Fibroblast of lung (primary cell): ENCODE measurements at regions not wholly inside any gene's neighbourhood (a gene's known extent, or its start where the extent isn't known, plus 50 kb on each side); places are given as distances from the start of the nearest gene placed in this dataset.

Source experiments
- DNase-seq, 2 donors: peaks; one replicate each; pipeline versions ENCODE4 v3.0.0 to v3.0.0-alpha.2; 2010; ENCODE audit warnings: low read depth in 2 of 2
- H2AFZ ChIP-seq: 2 replicates; pipeline ENCODE4 v1.5.1; 2012; ENCODE audit warnings: low read length, control low read depth, inconsistent platforms
- H3K27ac ChIP-seq: 2 replicates; pipeline ENCODE4 v1.5.1; 2011; ENCODE audit warnings: low read length, control low read depth; ENCODE audit not compliant: insufficient read depth
- H3K27me3 ChIP-seq: 2 replicates; pipeline ENCODE4 v1.5.1; 2011; ENCODE audit warnings: mild to moderate bottlenecking, low read length; ENCODE audit not compliant: control insufficient read depth, insufficient read depth
- H3K36me3 ChIP-seq: 2 replicates; pipeline ENCODE4 v1.5.1; 2011; ENCODE audit warnings: low read length; ENCODE audit not compliant: control insufficient read depth, insufficient read depth
- H3K4me1 ChIP-seq: 2 replicates; pipeline ENCODE4 v1.5.1; 2011; ENCODE audit warnings: low read length; ENCODE audit not compliant: control insufficient read depth, insufficient read depth; ENCODE audit errors: extremely low read depth
- H3K4me2 ChIP-seq: 2 replicates; pipeline ENCODE4 v1.5.1; 2011; ENCODE audit warnings: low read length, control low read depth; ENCODE audit not compliant: insufficient read depth; ENCODE audit errors: extremely low read depth
- H3K4me3 ChIP-seq, 4 experiments: fragments of 200-600 bp in 1 of 4; sonication (generic) in 1 of 4; replicated peaks in 1 of 4; 2 replicates each; pipeline ENCODE4 v1.5.1; 2011 to 2016; ENCODE audit warnings: low read length in 4 of 4, low read depth in 3 of 4, mild to moderate bottlenecking in 3 of 4, control low read depth in 2 of 4, inconsistent platforms in 1 of 4, mixed read lengths in 1 of 4; ENCODE audit not compliant: insufficient read depth in 1 of 4; ENCODE audit errors: control extremely low read depth in 1 of 4
- H3K79me2 ChIP-seq: 2 replicates; pipeline ENCODE4 v1.5.1; 2012; ENCODE audit warnings: mild to moderate bottlenecking, low read length, inconsistent platforms; ENCODE audit not compliant: control insufficient read depth, insufficient read depth
- H3K9ac ChIP-seq: 2 replicates; pipeline ENCODE4 v1.5.1; 2011; ENCODE audit warnings: mild to moderate bottlenecking, low read length, control low read depth; ENCODE audit not compliant: insufficient read depth
- H3K9me3 ChIP-seq: 2 replicates; pipeline ENCODE4 v1.5.1; 2012; ENCODE audit warnings: low read depth, low read length; ENCODE audit not compliant: control insufficient read depth, insufficient read depth
- H4K20me1 ChIP-seq: 2 replicates; pipeline ENCODE4 v1.5.1; 2011; ENCODE audit warnings: low read length; ENCODE audit not compliant: control insufficient read depth, insufficient read depth; ENCODE audit errors: extremely low read depth
- CTCF ChIP-seq, 2 donors: IDR thresholded peaks in 1 of 2; conservative IDR thresholded peaks in 1 of 2; 1 replicate in 1 of 2; 2 replicates in 1 of 2; pipeline ENCODE4 v1.5.1; 2011 to 2012; ENCODE audit warnings: low read length in 2 of 2, control low read depth in 1 of 2, inconsistent platforms in 1 of 2, low read depth in 1 of 2, mild to moderate bottlenecking in 1 of 2
- EZH2 ChIP-seq: IDR thresholded peaks from 2 replicates; pipeline ENCODE4 v1.5.1; 2012; ENCODE audit warnings: low read length, control low read depth, mild to moderate bottlenecking; ENCODE audit errors: missing control alignments

DNA sequence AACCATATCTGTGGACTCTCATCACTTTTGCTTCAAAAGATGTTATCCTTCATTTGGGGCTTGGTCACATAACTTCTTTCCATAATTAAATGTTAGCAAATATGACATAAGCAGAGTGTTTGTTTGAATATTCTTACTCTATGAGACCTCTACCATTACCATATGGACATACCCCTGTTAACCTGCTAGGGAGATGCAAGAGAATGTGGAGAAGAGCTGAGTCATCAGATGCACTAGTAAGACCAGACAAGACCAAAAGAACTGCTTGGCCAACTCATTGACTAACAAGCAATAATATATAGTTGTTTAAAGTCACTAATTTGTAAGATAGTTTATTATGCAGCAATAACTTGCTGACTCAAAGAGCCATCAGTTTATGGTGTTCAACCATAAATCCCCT, 652.9 kb downstream of the SMARCA1 start:
- no peaks in the 10 kb centered on the region for H3K79me2 ChIP-seq
- no peak overlapping the region for H3K4me2 ChIP-seq
- no peaks in the 10 kb centered on the region for H3K4me1 ChIP-seq

DNA sequence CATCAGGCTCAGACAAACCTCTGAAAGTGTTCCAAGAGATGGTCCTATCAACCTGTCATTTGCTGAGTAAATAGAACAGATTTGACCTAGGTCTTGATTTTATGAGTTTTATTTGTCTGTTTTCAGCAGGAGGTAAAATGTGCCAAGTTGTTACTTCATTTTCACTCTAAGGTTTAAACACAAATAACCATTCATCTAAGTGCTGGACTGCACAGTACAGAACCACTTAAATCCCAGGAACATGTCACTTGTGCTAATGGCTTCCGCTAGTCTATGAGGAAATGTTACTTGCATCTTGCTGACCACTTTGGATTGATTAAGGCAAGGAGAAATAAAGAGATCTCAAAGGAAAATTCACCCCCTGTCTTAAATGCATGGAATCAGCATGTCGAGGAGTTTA, 660.7 kb downstream of the SMARCA1 start:
- H3K27ac ChIP-seq, result no peak overlapping the region
- H4K20me1 ChIP-seq, result no peaks in the 10 kb centered on the region
- H3K9ac ChIP-seq, result no peak overlapping the region
- no peak for DNase-seq
- H3K9me3 ChIP-seq, result no peaks in the 10 kb centered on the region
- H3K36me3 ChIP-seq, result no peaks in the 10 kb centered on the region
- no peaks in the 10 kb centered on the region for H3K27me3 ChIP-seq
- H3K79me2 ChIP-seq, result no peaks in the 10 kb centered on the region
- H3K4me2 ChIP-seq, result no peak overlapping the region
- H2AFZ ChIP-seq, result no peak overlapping the region
- TF ChIP-seq CTCF (conservative IDR thresholded peaks at IDR 0.05 in 1 of 2, IDR thresholded peaks at IDR 0.05 in 1 of 2; ENCODE audit: low read depth in 1 of 2, low read length in 2 of 2), result no peak
- no peak for TF ChIP-seq EZH2
- no peak overlapping the region for H3K4me3 ChIP-seq
- H3K4me1 ChIP-seq, result no peaks in the 10 kb centered on the region

More for the DNA sequence above, 652.9 kb downstream of the SMARCA1 start:
- Histone ChIP-seq H4K20me1 (no peaks in the 10 kb centered on the region), H3K27ac (no peak overlapping the region), H3K9me3 (no peaks in the 10 kb centered on the region), H3K9ac (no peak overlapping the region), H3K36me3 (no peaks in the 10 kb centered on the region), H2AFZ (no peak overlapping the region), H3K27me3 (no peaks in the 10 kb centered on the region), H3K4me3 (no peak overlapping the region)
- DNase-seq, result no peak
- TF ChIP-seq CTCF (conservative IDR thresholded peaks at IDR 0.05 in 1 of 2, IDR thresholded peaks at IDR 0.05 in 1 of 2; ENCODE audit: low read depth in 1 of 2, low read length in 2 of 2) (no peak), EZH2 (no peak)

DNA sequence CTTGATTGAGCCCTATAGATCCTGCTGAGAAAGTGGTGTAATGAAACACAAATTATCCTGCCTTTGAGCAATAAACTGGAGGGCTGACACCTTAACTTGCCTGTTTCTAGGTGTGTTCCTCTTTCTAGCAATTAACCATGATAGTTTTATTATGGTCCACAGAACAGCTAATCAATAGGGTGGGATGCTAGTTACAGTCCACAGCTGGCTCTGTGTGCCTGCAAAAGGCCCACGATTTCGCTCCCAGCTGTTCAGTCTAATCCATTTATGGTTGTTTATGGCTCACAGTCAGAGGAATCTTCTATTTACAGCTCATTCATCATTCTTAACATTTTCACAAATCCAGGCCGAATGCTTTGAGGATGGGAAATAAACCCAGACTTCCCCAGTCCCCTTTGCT, 674.9 kb downstream of the SMARCA1 start:
- H3K27me3 ChIP-seq, result no peaks in the 10 kb centered on the region

More for the DNA sequence above, 674.9 kb downstream of the SMARCA1 start:
- H3K4me1 ChIP-seq, result no peaks in the 10 kb centered on the region
- H3K4me3 ChIP-seq, result no peak overlapping the region
- H3K9me3 ChIP-seq, result no peaks in the 10 kb centered on the region
- no peak overlapping the region for H3K9ac ChIP-seq
- DNase-seq, result no peak
- H4K20me1 ChIP-seq, result no peaks in the 10 kb centered on the region
- H3K79me2 ChIP-seq, result no peaks in the 10 kb centered on the region
- no peak overlapping the region for H2AFZ ChIP-seq
- no peaks in the 10 kb centered on the region for H3K36me3 ChIP-seq
- no peak overlapping the region for H3K27ac ChIP-seq
- no peak for TF ChIP-seq EZH2
- no peak overlapping the region for H3K4me2 ChIP-seq
